HG03025 (cell line): ENCODE measurements at regions not wholly inside any gene's neighbourhood (a gene's known extent, or its start where the extent isn't known, plus 50 kb on each side); places are given as distances from the start of the nearest gene placed in this dataset.

Experiments
- ATAC-seq: cut with Tn5 transposase; IDR thresholded peaks from one replicate; pipeline ENCODE4 v1.9.1; 2021; ENCODE audit warnings: mild to moderate bottlenecking, moderate library complexity; ENCODE audit not compliant: unreplicated experiment, low FRiP score

DNA sequence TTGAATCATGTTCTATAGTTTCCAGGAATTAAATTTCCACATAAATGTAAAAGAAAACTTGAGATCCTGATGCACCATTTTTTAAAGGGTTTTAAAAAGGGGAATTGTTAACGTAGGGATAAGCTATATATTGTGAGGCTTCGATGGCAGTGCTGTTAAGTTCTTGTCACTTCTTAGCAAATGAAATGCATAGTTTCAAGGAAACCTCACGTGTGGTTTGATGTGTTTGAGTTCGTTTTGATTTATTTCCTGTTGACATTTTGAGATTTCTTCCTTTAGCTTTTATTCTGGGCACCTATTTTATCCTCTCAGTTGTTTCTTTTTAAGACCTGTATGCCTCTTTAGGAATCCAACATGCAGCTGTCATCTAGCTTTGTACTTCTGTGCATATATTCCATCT is 301.0 kb downstream of the DOCK8 start:
- ATAC-seq = no peak

DNA sequence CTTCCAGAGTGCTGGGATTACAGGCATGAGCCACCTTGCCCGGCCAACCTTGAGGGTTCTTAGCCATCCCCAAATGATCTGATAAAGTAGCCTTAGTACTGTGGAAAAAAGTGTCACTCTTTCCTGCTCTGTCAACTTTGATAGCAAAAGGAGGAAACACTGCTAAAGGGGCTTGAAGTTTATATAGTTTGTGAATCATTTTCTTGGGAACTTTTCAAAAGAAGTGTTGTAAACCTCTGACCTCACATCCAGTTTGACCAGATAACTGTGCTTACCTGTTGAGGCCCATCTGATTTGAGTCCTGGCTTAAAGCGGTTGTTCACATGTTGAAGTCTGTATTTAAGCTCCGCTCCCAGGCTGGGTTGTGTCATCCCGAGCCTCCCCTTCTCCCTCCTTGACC is 303.3 kb downstream of the DOCK8 start:
- ATAC-seq = no peak

DNA sequence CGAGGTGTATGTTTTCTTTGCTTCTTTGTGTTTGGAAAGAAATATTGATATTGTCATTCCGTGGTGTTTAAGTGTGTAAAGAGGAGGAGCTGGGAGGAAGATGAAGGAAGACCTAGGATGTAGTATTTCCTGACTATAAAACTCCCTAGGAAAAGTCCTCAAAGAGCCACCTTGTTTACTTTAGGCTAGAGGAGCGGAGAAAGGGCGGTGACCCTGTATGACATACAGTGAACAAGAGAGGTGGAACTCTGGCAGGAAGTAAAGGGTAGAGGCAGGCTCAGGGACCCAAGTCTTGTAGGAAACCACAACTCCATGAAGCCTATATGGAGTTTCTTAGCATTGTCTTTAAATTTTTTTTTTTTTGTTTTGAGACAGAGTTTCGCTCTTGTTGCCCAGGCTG is 303.9 kb downstream of the DOCK8 start:
- no peak for ATAC-seq

DNA sequence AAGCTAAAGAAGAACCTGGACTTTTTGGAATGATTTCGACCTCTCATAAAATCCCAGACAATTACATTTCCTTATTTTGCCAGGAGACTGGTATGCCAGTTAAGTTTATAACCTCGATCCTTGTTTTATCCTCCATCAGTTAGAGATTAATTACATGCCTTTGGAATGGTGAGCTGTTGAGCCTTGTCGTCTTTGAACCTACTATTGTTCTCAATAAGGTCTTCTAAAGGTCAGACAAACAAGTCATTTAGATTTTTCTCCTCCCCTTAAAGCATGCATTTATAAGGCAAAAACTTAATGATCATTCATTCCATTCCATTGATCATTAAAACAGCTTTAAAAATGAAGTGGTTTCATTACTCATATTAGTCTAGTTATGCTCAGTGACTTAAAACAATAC is 304.9 kb downstream of the DOCK8 start:
- ATAC-seq = no peak

DNA sequence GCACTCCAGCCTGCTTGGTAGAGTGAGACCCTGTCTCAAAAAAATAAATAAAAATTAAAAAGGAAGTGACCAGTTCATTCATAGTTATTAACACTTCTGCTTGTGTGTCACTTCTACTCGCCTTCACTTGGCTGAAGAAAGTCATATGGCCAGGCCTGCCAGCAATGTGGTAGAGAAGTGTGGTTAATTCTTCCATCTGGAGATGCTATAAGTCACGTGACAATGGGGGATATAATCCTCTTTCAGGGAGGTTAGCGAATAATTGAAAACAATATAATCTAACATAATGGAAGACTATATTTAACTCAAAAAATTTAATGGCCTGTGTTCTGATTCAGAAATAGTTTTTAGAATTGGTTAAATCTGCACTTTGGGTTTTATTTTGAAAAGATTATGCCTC is 305.6 kb downstream of the DOCK8 start:
- ATAC-seq = no peak

DNA sequence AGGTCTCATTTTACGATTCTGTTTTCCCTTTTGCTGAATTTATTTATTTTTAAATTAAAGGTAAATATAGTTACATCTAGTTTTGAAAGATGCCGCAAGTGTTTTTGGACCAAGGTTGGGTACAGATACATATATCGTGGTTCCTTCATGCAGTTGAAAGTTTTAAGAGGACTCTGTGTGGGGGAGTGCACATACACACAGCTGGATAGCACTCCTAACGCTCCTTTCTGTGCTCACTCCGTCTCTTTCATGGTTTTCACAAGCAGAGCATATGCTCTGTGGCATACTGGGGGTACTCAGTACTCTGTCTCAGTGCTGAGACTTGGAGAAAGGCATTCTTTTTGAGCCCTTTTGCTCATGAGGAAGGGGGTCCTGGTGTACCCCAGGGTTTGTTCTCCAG is 307.5 kb downstream of the DOCK8 start:
- no peak for ATAC-seq

DNA sequence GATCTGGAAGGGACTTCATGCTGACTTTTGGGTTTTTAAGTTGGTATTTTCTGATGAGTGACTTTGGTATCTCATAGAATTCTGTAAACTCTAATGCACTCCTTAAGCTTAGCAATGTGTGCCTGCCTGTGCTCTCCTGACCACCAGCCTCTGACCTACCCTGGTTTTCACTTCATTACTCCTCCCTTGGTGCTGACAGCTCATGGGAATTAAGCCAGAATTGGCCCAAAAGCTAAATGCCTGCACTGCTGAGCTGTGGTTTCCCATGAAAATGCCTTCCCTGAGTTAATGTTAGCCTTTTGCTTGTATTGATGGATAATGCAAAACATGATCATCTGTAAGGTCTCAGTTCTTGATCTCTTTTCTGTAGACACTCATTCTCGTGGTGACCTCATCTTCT is 308.0 kb downstream of the DOCK8 start:
- ATAC-seq = no peak

DNA sequence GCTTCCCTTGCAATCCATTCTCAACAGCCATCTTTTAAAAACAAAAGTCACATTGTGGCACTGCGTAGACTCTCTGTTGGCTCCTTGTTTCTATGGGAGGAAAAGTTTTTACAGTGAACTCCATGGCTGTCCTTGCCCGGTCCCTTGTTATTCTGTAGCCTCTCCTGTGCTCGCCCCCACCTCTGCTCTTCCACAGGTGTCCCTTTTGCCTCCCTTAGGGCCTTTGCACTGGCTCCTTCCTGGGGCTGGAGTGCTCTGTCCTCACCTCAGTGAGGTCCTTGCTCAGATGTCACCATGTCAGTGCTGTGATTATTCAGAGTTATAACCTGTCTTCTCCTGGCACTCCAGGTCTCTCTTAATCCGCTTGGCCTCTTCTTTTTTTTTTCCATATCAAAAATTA is 308.8 kb downstream of the DOCK8 start:
- ATAC-seq = no peak

DNA sequence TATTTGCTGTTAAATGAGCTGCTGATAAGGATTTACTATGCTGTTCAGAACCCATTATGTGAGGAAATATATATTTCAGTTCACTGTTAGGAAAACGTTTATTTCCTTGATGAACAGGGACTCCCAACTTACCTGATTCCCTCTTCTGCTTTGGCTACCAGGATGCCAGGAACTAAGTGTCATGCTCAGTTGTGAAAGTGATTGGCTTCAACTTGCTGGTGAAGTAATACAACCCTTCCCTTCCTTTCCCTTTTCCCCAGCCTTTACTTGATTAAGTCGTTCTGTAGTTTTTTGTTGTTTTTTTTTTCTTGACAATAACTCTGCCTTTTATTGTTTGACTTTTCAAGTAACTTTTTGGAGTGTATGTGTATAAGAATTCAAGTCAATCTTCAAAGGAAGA is 309.3 kb downstream of the DOCK8 start:
- ATAC-seq = no peak

DNA sequence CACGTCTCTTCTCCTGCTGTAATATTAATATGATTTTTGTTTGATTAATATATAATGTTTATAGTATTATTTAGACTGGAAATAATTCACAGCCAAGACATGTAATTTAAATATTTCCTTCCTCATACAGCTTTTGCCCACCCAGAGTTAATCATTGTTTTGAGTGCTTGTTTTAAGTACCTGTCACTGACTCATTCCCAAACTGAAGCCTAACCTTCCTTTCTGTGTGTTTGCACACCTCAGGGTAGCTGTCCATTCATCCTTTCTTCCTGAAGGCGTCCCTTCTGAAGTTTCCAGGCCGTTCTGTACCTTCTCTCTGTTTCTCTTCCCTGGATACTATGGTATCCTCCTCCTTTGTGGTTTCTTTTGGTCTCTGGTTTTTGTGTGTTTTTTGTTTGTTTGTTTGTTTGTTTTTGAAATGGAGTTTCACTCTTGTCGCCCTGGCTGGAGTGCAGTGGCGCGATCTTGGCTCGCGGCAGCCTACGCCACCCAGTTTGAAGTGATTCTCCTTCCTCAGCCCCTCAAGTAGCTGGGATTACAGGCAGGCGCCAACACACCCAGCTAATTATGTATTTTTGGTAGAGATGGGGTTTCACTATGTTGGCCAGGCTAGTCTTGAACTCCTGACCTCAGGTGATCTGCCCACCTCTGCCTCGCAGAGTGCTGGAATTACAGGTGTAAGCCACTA is 312.4 kb downstream of the DOCK8 start:
- no peak for ATAC-seq

DNA sequence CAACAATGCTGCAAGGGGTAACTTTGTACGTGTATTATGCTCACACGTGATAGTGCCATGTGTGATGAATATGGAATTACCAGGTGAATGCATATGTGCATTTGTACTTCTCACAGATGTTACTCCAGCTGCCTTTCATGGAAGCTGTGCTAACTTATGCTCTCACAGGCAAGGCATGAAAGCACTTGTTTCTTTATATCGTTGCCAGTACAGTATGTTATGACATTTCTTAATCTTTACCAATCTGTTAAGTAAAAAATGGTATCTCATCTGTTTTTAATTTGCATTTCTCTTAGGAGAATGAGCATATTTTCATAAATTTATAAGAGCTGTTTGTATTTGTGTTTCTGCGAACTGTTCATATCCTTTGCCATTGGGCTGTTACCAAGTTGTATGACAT is 311.8 kb upstream of the DMRT1 start:
- no peak for ATAC-seq

DNA sequence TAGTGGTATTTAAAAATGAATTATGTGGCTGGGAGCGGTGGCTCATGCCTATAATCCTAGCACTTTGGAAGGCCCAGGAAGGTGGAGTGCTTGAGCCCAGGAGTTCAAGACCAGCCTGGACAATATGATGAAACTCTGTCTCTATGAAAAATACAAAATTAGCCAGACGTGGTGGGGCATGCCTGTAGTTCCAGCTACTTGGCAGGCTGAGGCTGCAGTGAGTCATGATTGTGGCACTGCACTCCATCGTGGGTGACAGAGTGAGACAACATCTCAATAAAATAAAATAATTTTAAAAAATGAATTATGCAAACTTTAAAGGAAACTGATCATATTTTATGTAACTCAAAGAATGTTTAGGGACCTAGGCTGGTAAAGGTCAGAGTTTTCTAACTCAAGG is 310.8 kb upstream of the DMRT1 start:
- ATAC-seq = no peak

DNA sequence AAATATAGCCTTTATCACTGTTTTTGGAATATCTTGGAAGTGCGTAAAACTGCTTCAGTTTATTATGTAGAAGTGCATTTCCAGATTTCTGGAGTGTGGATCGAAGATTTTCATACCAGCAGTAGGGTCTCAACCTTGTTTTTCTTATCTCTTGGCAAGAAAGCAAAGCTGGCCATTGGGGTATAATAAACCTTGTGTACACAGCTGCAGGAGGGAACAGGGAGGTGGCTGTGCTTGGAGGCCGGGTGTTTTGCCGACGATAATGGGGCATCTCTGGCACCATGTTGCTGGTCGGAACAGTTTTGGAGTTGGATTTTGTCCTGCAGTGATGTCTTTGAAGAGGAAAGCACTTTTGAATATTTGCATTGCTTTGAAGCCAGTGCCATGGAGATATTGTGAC is 308.8 kb upstream of the DMRT1 start:
- ATAC-seq = no peak

DNA sequence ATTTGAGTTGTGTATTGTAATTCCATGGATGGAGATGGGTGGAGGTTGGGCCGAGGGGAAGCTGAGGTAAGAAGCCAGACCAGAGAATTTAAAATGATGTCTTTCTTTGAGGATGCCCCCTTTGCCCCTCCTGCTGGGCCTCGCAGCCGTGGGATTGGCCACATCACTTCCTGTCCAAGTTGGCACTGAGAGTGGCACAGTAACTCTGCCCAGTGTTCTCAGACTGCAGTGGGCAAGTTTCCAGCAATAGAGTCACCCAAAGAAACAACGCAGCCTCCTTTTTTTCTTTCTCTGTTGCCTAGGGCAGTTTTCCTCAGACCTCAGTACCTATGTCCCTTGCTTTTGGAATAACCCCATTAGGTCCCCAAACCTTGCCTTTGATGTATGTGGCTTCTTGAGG is 306.6 kb upstream of the DMRT1 start:
- no peak for ATAC-seq

DNA sequence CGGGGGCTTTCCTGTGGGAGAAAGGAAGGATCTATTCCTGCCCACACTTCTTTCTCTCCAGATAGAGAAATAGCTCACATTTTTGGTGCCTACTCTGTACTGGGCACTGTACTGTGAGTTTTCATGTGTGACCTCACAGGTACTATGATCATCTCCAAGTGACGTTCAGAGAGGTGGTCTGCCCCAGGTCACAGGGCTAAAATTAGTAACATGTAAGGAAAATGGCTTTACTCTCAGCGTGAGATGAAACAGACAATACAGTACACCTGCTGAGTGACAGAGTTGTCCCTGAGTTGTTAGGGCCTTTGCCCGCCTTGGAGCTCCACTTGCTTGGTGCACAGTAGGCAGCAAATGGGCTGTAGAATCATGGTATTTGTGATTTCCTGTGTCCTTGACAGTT is 306.1 kb upstream of the DMRT1 start:
- ATAC-seq = no peak

DNA sequence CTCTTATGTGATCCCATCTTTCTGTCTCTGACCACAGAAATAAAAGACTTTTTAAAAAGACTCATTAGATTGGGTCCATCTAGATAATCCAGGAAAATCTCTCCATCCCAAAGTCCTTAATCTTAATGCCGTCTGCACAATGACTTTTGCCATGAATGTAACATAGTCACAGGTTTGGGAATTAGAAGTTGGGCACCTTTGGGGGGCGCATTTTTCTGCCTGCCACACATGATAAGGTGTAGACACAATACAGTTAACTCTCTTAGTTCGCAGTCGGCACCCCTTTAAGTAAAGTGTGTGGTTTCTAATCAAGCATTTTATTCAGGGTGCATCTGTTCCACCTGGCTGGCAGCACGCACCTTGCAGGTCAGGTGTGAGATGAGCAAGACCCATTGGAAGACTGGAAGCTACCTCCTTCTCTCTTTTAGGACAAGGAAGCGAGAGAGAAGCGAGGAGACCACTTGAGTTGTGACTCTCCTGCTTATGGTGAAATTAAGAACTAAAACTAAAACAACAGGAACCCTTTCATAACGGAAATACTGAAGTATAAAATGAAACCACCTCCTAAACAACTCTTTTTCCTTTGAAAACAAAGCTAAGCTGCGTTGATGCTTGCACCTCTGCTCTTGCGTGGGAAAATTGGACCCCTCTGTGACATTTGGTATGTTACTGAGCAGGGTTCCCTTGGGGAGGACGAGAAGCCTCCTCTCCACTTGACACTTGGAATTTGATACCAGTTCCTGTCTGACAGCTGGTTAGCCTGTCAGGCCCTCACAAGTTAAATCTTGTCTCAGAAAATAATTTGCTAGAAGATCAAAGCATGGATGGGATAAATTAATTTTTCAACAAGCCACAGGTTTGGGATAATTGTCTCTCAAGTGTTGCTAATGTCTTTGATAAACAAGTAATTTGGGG is 304.6 kb upstream of the DMRT1 start:
- ATAC-seq = no peak

DNA sequence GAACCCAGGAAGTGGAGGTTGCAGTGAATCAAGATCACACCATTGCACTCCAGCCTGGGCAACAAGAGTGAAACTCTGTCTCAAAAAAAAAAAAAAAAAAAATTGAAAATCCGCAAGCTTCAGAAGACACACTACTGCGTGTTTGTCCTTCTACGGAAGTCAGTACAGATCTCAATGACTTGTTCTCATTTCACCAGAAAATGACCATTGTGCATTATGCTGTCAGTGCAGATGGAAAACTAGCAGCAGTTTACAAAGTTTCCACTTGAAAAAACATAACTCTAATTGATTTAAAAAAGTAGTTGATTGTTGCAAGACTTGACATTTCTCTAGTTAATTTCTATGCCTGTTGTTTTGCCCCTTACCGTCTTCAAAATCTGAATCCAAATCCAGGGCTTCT is 298.0 kb upstream of the DMRT1 start:
- ATAC-seq = no peak

DNA sequence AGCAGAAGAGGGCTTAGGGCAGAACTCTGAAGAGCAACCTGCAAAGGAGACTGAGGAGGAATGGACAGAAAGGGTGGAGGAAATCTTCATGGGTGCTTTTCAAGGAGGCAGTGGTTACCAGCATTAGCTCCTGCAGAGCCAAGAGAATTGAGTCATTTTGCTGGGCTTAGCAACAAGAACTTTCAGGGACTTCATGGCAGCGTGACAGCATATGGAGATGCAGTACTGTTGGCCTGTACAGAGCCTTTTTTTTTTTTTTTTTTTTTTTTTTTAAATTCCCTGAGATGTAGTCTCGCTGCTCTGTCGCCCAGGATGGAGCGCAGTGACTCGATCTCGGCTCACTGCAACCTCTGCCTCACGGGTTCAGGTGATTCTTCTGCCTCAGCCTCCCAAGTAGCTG is 296.0 kb upstream of the DMRT1 start:
- ATAC-seq = no peak

DNA sequence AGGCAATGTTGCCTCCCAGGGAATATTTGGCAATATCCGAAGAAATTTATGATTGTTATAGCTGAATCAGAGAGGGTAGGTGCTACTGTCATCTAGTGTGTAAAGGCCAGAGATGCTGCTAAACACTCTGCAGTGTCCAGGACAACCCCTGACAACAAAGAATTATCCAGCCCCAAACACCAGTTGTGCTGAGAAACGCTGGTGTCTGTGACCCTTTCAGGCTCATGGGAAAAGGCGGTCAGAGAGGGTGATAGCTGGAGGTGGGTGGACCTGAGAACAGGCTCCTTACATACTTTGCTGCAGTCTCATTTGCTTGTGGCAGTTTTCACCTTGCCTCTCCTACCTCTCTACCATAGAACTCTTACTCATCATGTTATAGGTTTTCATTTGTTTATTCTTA is 295.3 kb upstream of the DMRT1 start:
- no peak for ATAC-seq

DNA sequence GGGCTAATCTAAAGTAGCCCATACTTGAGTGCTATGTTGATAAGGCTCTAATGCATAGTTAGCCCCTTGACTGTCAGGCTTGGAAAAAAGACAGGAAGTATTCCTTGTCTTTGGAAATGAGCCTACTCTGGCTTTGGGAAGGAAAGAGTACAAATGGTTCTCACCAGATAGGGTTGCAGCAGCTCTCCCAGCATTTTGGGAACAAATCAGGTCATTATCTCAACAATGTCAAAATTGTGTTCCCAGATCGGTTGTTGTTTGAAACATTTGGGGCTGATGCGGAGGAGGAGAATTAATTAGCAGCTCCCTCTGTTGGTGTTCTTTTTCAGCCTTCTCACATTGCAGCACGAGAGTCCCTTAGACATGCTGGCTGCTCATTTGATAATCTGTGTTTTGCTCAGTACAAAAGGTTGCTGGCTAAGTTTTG is 294.7 kb upstream of the DMRT1 start:
- ATAC-seq = no peak

DNA sequence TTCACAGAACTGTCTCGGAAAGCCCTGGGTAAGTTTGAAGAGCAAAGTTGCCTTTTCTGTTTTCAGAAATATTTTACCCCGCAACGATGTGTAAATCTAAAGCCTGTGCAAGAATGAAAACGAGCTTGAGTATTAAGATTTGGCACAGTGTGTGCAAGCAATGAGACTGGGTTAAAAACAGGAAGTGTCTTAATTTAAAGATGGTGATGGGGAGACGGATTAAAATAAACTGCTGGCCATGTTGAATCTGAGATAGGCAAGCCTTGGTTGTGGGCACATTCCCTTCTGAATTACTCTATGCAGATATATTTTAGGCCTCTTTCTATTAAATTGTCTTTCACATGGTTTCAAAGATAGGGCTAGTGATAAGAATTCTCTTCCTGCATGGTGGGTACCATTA is 294.2 kb upstream of the DMRT1 start:
- ATAC-seq = no peak

DNA sequence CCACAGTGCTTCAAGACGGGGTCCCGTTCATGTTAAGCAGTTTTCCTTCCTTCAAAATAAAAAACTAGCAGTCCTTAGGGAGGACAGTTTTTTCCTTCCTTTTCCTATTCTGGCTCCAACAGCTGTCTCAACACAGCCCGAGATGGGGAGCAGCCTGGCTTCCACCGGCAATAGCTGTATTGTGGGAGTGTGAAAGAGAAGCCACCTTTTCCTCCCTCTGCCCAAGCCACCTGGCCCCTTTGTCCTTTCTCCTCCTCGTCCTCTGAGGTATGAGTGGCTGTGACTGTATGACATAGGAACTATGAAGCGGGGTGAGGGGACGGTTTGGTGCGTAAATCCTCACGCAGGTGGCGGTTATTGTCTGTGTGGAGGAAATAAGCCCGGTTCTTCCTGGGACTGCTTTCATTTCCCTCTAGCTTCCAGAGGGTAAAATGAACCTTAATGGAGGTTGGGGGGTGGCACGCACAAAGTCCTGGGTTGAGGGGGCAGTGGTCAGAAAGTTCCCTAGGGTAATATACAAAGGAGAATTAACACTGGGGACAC is 292.0 kb upstream of the DMRT1 start:
- ATAC-seq = no peak
